GM18907 (cell line): ENCODE measurements at regions not wholly inside any gene's neighbourhood (a gene's known extent, or its start where the extent isn't known, plus 50 kb on each side); places are given as distances from the start of the nearest gene placed in this dataset.
"Not testable (repeated sequence)": the region's sequence is repeated elsewhere in the genome, so short reads cannot be mapped to it uniquely, and the experiment has no call there.

Source experiments
- ATAC-seq: cut with Tn5 transposase; IDR thresholded peaks from one replicate; pipeline ENCODE4 v1.9.1; 2021; ENCODE audit warnings: mild to moderate bottlenecking, moderate library complexity; ENCODE audit not compliant: unreplicated experiment

GRCh38 chr10:64528294-64529002 is 1007.2 kb downstream of the REEP3 start:
- no peak for ATAC-seq

- no peak for ATAC-seq
Observed at GRCh38 chr10:64529003-64529350, 1007.8 kb downstream of the REEP3 start.

GRCh38 chr10:64534616-64535015 is 1013.4 kb downstream of the REEP3 start:
- ATAC-seq = no peak

GRCh38 chr10:64535131-64535867 is 1014.1 kb downstream of the REEP3 start:
- ATAC-seq = no peak

- ATAC-seq = no peak
Observed at GRCh38 chr10:64537112-64537511, 1015.9 kb downstream of the REEP3 start.

DNA sequence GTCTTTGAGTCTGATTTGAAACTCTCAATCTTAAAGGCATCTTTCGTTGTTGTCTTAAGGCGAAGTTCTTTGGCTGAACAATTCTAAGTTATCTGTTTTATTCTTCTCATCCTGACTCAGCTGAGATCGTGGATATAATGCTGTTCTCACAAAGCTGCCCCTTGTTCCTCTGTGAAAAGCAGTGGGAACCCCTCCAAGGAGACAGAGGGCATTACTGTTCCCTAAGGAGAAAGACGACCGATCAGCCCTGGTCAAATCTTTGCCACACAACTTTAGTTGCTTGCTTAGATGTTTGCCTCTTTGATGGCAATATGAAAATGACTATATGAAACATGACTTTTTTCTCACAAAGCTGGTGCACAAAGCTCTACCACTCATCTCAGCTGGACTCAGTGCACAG is 1016.7 kb downstream of the REEP3 start:
- no peak for ATAC-seq

DNA sequence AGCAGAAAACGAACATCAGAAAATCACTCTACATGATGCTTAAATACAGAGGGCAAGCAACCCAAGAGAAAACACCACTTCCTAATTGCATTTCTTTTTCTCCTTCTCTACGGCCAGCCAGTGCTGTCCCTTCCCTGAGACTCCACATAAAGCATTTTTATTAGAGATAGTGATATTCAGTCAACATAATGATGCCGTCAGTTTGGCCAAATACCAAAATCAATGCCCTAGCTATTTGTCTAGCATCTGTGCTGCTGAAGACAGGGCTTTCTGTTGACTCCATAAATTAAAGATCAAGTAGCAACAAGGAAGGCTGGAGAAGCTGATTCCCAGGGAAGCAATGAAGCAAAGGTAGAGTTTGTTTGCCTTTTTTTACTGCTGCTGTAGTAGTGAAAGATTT is 1024.9 kb downstream of the REEP3 start:
- no peak for ATAC-seq

GRCh38 chr10:64547168-64547567 is 1026.0 kb downstream of the REEP3 start:
- ATAC-seq = no peak

GRCh38 chr10:64555666-64556065 is 1034.5 kb downstream of the REEP3 start:
- no peak for ATAC-seq

- no peak for ATAC-seq
Observed at GRCh38 chr10:64558094-64558835, 1037.1 kb downstream of the REEP3 start.

GRCh38 chr10:64571056-64571455 is 1049.9 kb downstream of the REEP3 start:
- no peak for ATAC-seq

DNA sequence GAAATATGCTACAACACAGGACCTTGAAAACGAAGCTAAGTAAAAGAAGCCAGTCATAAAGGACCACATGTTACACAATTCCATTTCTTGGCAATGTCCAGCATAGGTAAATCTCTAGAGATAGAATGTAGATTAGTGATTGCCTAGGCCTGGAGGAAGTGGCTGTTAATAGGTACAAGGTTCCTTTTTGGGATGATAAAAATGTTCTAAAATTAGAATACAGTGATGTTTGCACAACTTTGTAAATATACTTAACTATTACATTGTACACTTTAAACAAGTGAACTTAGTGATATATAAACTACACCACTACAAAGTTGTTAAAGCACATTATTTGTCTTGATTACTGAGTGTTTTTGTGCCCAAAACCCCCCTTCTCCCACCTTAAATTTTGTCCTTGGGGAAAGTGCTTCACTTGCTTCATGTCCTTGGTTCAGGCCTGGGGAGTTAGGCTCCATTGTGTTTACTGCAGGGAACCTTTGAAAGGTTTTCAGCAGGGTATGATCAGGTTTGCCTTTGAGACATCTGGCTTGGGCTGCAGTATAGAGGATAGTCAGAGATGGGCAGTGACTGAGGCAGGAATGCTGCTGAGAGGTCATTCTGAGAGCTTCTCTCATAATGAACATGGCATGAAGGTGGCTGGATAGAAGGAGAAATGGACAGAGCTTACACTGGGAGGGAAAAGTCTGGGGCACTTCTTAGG is 1052.6 kb downstream of the REEP3 start:
- ATAC-seq = no peak

DNA sequence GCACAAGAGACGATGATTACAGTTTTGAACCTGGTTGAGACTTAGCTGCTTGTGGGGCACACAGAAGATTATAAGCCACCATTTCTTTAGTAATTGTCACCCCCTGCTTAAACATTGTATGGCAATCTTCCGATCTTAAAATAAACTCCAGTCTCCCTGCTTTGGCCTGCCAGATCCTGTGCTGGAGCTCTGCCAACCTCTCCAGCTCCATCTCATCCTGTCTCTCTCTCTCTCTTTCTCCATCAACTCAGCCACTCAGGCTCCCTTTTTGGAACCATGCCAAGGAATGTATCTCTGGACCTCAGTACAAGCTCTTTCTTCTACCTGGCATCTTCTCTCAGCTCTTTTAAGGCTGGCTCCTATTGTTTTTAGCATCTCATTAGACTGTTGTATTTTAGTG is 1053.2 kb downstream of the REEP3 start:
- ATAC-seq = no peak

GRCh38 chr10:64576497-64576896 is 1055.3 kb downstream of the REEP3 start:
- no peak for ATAC-seq

DNA sequence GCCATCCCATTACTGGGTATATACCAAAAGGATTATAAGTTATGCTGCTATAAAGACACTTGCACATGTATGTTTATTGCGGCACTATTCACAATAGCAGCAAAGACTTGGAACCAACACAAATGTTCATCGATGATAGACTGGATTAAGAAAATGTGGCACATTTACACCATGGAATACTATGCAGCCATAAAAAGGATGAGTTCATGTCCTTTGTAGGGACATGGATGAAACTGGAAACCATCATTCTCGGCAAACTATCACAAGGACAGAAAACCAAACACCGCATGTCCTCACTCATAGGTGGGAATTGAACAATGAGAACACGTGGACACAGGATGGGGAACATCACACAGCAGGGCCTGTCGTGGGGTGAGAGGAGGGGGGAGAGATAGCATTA is 1057.6 kb downstream of the REEP3 start:
- ATAC-seq = not testable (repeated sequence)

DNA sequence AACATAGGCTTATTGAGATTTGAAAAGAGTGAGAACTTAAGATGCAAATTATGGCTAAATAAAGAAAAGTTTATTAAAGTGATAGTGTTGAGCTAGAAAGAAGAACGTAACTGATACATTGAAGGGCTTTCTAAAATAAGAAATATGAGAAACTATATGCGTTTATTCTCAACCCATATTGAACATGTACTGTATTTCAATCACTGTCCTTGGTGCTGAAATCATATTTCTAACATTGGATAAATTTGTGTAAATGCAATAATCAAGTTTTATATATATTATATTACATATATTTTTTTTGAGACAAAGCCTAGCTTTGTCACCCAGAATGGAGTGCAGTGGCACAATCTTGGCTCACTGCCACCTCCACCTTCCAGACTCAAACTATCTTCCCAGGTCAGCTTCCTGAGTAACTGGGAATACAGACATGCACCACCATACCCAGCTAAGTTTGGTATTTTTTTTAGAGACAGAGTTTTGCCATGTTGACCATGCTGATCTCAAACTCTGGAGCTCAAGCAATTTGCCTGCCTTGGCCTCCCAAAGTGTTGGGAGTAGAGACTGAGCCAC is 1065.8 kb downstream of the REEP3 start:
- no peak for ATAC-seq

GRCh38 chr10:64594072-64594471 is 1072.9 kb downstream of the REEP3 start:
- ATAC-seq = no peak

DNA sequence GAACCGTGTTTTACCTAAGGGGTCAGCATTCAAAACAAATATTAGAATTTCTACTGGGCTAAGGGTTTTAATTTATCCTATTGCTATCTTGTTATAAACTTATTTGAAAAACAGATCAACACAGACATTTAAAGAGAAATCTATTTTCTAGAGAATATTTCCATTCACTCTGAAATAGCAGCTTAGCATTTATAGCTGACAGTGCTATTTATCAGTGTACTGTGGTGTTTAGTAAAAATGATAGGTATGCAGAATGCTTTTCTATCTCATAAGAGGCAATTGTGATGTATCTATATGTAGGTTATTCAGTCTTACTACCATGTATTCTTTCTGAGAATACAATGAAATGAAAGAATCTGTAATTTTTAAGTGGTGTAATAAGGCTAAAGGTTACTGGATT is 1077.4 kb downstream of the REEP3 start:
- no peak for ATAC-seq

DNA sequence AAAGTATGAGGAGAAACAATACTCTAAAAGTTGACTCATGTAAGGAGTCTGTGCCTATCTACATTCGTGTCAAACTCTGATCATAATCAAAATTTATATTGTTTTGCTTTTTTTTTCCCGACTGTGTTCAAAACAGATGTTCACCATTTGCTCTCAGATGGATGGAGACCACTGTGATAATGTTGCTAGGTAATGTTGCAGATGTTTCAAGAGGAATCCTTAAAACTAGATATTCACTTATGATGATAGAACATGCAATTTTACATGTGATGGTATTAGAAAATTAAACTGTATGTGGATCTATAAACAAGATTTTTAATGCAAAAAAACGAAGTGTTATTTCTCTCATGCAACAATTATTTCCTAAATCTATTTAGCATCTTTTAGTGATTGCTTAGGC is 1080.1 kb downstream of the REEP3 start:
- ATAC-seq = no peak

DNA sequence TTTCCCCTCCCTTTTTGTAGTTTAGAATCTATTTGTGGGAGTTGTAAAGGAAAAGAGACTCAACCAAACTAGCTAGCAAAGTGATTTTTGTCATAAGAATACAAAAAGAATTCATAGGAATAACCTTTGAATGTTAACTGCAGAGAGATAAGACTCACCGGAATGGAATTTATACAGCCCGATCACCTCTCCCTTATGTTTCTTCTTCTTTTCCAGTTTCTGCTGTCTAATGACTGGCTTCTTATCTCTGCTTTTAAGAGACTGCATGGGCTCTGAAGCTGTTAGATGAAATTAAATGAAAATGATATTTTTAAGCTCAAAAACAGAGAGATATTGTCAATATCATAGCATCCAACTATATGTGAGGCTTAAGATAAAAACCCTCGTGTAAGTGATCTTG is 1095.9 kb downstream of the REEP3 start:
- ATAC-seq = no peak

- ATAC-seq = no peak
Observed at GRCh38 chr10:64619102-64619501, 1097.9 kb downstream of the REEP3 start.
